Large intestine (tissue), 3 donors: ENCODE measurements at regions not wholly inside any gene's neighbourhood (a gene's known extent, or its start where the extent isn't known, plus 50 kb on each side); places are given as distances from the start of the nearest gene placed in this dataset.

Experiments
- DNase-seq, 2 donors: peaks; one replicate each; pipeline versions ENCODE4 v3.0.0 to v3.0.0-alpha.2; 2013
- H3K27ac ChIP-seq: one replicate; pipeline ENCODE4 v1.5.1; 2013; ENCODE audit warnings: low read length
- H3K27me3 ChIP-seq: 2 replicates; pipeline ENCODE4 v1.6.1; 2013; ENCODE audit warnings: low read length; ENCODE audit not compliant: control insufficient read depth, insufficient read depth
- H3K36me3 ChIP-seq: 2 replicates; pipeline ENCODE4 v1.6.1; 2013; ENCODE audit warnings: low read length; ENCODE audit not compliant: control insufficient read depth, insufficient read depth
- H3K4me1 ChIP-seq: one replicate; pipeline ENCODE4 v1.6.1; 2013; ENCODE audit warnings: low read length; ENCODE audit not compliant: control insufficient read depth, insufficient read depth
- H3K4me3 ChIP-seq: one replicate; pipeline ENCODE4 v1.5.1; 2013; ENCODE audit warnings: low read length
- H3K9me3 ChIP-seq: one replicate; pipeline ENCODE4 v1.6.1; 2013; ENCODE audit warnings: mild to moderate bottlenecking, low read depth, low read length, moderate library complexity; ENCODE audit not compliant: control insufficient read depth
- WGBS: methylation state at CpG from one replicate; pipeline ENCODE4 v1.1.5; 2013; ENCODE audit warnings: low lambda C conversion rate; ENCODE audit not compliant: insufficient coverage; 5-methylcytosine and 5-hydroxymethylcytosine counted together

- DNase-seq = no peak
- Histone ChIP-seq H3K27ac (no peak overlapping the region), H3K36me3 (no peaks in the 10 kb centered on the region), H3K27me3 (no peaks in the 10 kb centered on the region), H3K9me3 (no peaks in the 10 kb centered on the region), H3K4me1 (peaks cover 3% of the 10 kb centered on the region), H3K4me3 (peak overlapping the region; percentile 40)
- WGBS = 0% methylated on average over 1 of the region's 6 CpGs
Measured at GRCh38 chr15:67968564-67968963, 85.6 kb upstream of the PIAS1 start.

GRCh38 chr15:67968966-67969365 is 85.1 kb upstream of the PIAS1 start:
- H3K4me3 ChIP-seq = no peak overlapping the region
- H3K27me3 ChIP-seq = no peaks in the 10 kb centered on the region
- 75% methylated on average over 1 of the region's 3 CpGs for WGBS
- H3K36me3 ChIP-seq = no peaks in the 10 kb centered on the region
- no peak overlapping the region for H3K27ac ChIP-seq
- no peak for DNase-seq
- peaks cover 3% of the 10 kb centered on the region for H3K4me1 ChIP-seq
- H3K9me3 ChIP-seq = no peaks in the 10 kb centered on the region

- Histone ChIP-seq H3K4me1 (peaks cover 3% of the 10 kb centered on the region), H3K36me3 (no peaks in the 10 kb centered on the region), H3K27ac (no peak overlapping the region), H3K27me3 (no peaks in the 10 kb centered on the region), H3K9me3 (no peaks in the 10 kb centered on the region), H3K4me3 (no peak overlapping the region)
- 100% methylated on average over 2 of the region's 3 CpGs for WGBS
- DNase-seq = no peak
Measured at GRCh38 chr15:67969892-67970291, 84.2 kb upstream of the PIAS1 start.

- H3K27me3 ChIP-seq = no peaks in the 10 kb centered on the region
- no peak overlapping the region for H3K4me3 ChIP-seq
- no peak for DNase-seq
- H3K27ac ChIP-seq = no peak overlapping the region
- no CpG with 5 or more reads among the region's 4 CpGs for WGBS
- peaks cover 3% of the 10 kb centered on the region for H3K4me1 ChIP-seq
- no peaks in the 10 kb centered on the region for H3K36me3 ChIP-seq
- no peaks in the 10 kb centered on the region for H3K9me3 ChIP-seq
Measured at GRCh38 chr15:67972377-67972776, 81.7 kb upstream of the PIAS1 start.

GRCh38 chr15:67973846-67974245 is 80.3 kb upstream of the PIAS1 start:
- Histone ChIP-seq H3K4me1 (no peaks in the 10 kb centered on the region), H3K36me3 (no peaks in the 10 kb centered on the region), H3K27ac (no peak overlapping the region), H3K9me3 (no peaks in the 10 kb centered on the region), H3K27me3 (no peaks in the 10 kb centered on the region), H3K4me3 (no peak overlapping the region)
- WGBS = no CpG with 5 or more reads among the region's 4 CpGs
- DNase-seq = no peak

- H3K9me3 ChIP-seq = no peaks in the 10 kb centered on the region
- H3K4me1 ChIP-seq = no peaks in the 10 kb centered on the region
- H3K36me3 ChIP-seq = no peaks in the 10 kb centered on the region
- no peak overlapping the region for H3K27ac ChIP-seq
- no peaks in the 10 kb centered on the region for H3K27me3 ChIP-seq
- 100% methylated on average over 3 of the region's 3 CpGs for WGBS
- no peak for DNase-seq
- H3K4me3 ChIP-seq = no peak overlapping the region
Measured at GRCh38 chr15:67976506-67977073, 77.5 kb upstream of the PIAS1 start.

GRCh38 chr15:67977414-67978089 is 76.6 kb upstream of the PIAS1 start:
- 100% methylated on average over 1 of the region's 3 CpGs for WGBS
- H3K4me3 ChIP-seq = no peak overlapping the region
- H3K9me3 ChIP-seq = no peaks in the 10 kb centered on the region
- no peak for DNase-seq
- H3K27me3 ChIP-seq = no peaks in the 10 kb centered on the region
- H3K4me1 ChIP-seq = no peaks in the 10 kb centered on the region
- no peaks in the 10 kb centered on the region for H3K36me3 ChIP-seq
- H3K27ac ChIP-seq = no peak overlapping the region

GRCh38 chr15:67979281-67979680 is 74.8 kb upstream of the PIAS1 start:
- no peak for DNase-seq
- no peaks in the 10 kb centered on the region for H3K9me3 ChIP-seq
- no peaks in the 10 kb centered on the region for H3K27me3 ChIP-seq

GRCh38 chr15:67980171-67980570 is 73.9 kb upstream of the PIAS1 start:
- Histone ChIP-seq H3K9me3 (no peaks in the 10 kb centered on the region), H3K4me3 (no peak overlapping the region), H3K4me1 (no peaks in the 10 kb centered on the region), H3K27ac (no peak overlapping the region), H3K36me3 (no peaks in the 10 kb centered on the region), H3K27me3 (no peaks in the 10 kb centered on the region)
- DNase-seq = no peak
- no CpG with 5 or more reads among the region's 2 CpGs for WGBS

More at GRCh38 chr15:67979281-67979680, 74.8 kb upstream of the PIAS1 start:
- H3K4me1 ChIP-seq = no peaks in the 10 kb centered on the region
- no peak overlapping the region for H3K4me3 ChIP-seq
- H3K27ac ChIP-seq = no peak overlapping the region
- no peaks in the 10 kb centered on the region for H3K36me3 ChIP-seq

GRCh38 chr15:67980773-67981685 is 73.1 kb upstream of the PIAS1 start:
- no peak overlapping the region for H3K27ac ChIP-seq
- no peaks in the 10 kb centered on the region for H3K9me3 ChIP-seq
- H3K36me3 ChIP-seq = no peaks in the 10 kb centered on the region
- WGBS = 100% methylated on average over 1 of the region's 4 CpGs
- H3K4me3 ChIP-seq = no peak overlapping the region
- no peaks in the 10 kb centered on the region for H3K4me1 ChIP-seq
- DNase-seq = no peak
- H3K27me3 ChIP-seq = no peaks in the 10 kb centered on the region
